ENCODE measurements at regions not wholly inside any gene's neighbourhood (a gene's known extent, or its start where the extent isn't known, plus 50 kb on each side); places are given as distances from the start of the nearest gene placed in this dataset.

DNA sequence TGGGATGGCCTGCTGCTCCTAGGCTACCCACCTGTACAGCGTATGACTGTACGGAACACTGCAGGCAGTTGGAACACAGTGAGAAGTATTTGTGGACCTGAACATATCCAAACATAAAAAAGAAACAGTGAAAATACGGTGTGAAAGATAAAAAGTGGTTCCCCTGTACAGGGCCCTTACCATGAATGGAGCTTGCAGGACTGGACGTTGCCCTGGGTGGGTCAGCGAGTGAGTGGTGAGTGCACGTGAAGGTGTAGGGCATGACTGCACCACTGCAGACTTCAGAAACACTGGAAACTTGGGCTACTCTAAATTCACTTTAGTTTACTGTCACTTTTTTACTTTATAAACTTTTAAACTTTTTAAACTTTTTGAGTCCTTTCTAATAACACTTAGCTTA, 71.2 kb upstream of the SLC6A6 start:
- DNase-seq = no peak
- Histone ChIP-seq H3K4me1 (ENCODE audit: control extremely low read depth in 1 of 4, control insufficient read depth in 4 of 4, insufficient read depth in 4 of 4, low read length in 3 of 4) (peaks cover 0 to 13% (median 5%) of the 10 kb centered on the region in 4 experiments), H3K27ac (ENCODE audit: insufficient read depth in 1 of 2, low read depth in 1 of 2, low read length in 2 of 2, poor library complexity in 1 of 2, severe bottlenecking in 2 of 2) (no peak overlapping the region), H3K27me3 (replicated peaks in 2 of 5; ENCODE audit: control insufficient read depth in 4 of 5, insufficient read depth in 5 of 5, low read length in 4 of 5) (no peaks in the 10 kb centered on the region), H3K36me3 (ENCODE audit: control insufficient read depth in 4 of 4, insufficient read depth in 4 of 4, low read length in 3 of 4) (no peaks in the 10 kb centered on the region), H3K4me3 (ENCODE audit: control insufficient read depth in 1 of 7, extremely low read depth in 1 of 7, insufficient read depth in 4 of 7, low read depth in 2 of 7, low read length in 6 of 7) (no peak overlapping the region), H3K9me3 (ENCODE audit: control extremely low read depth in 1 of 5, control insufficient read depth in 4 of 5, insufficient read depth in 2 of 5, low read depth in 1 of 5, low read length in 4 of 5) (no peaks in the 10 kb centered on the region)
- 100% methylated on average over 4 of the region's 6 CpGs for WGBS (ENCODE audit: insufficient coverage)
- ChIA-PET CTCF (interaction anchor here (1.2 kb wide), 1 partner anchor 127 kb away, joined by 3 read pairs; no protein-coding TSS in a partner anchor), POLR2A (no interaction called here)

DNA sequence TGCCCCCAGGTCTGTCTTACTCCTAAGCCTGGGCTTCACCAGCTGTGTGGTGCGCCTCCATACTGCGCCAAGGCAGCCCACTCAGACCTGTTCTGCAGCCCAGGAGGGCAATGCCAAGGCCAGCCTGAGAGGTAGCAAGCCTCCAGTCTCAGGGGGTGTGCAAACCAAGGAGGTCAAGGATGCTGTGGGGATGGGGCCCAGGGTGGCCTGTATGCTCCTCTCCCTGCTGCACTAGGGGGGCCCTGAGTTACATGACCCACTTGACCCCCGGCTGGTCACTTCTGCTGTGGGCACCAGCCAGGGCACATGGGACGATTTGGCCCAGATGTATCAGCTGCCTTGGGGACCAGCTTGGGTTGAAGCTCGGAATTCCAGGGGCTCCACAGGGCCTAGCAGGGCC, 70.0 kb upstream of the SLC6A6 start:
- DNase-seq = no peak
- no peak overlapping the region for H3K27ac ChIP-seq (ENCODE audit: insufficient read depth in 1 of 2, low read depth in 1 of 2, low read length in 2 of 2, poor library complexity in 1 of 2, severe bottlenecking in 2 of 2)
- no peaks in the 10 kb centered on the region for H3K9me3 ChIP-seq (ENCODE audit: control extremely low read depth in 1 of 5, control insufficient read depth in 4 of 5, insufficient read depth in 2 of 5, low read depth in 1 of 5, low read length in 4 of 5)
- ChIA-PET POLR2A (interaction anchor here (0.6 kb wide), 1 partner anchor 122 kb away, joined by 3 read pairs; no protein-coding TSS in a partner anchor), CTCF (interaction anchor here (1.0 kb wide), 1 partner anchor 23 kb away, joined by 3 read pairs; no protein-coding TSS in a partner anchor)
- no peaks in the 10 kb centered on the region for H3K27me3 ChIP-seq (replicated peaks in 2 of 5; ENCODE audit: control insufficient read depth in 4 of 5, insufficient read depth in 5 of 5, low read length in 4 of 5)
- WGBS (ENCODE audit: insufficient coverage) = 92% methylated on average over 5 of the region's 5 CpGs
- no peak overlapping the region for H3K4me3 ChIP-seq (ENCODE audit: control insufficient read depth in 1 of 7, extremely low read depth in 1 of 7, insufficient read depth in 4 of 7, low read depth in 2 of 7, low read length in 6 of 7)
- H3K36me3 ChIP-seq (ENCODE audit: control insufficient read depth in 4 of 4, insufficient read depth in 4 of 4, low read length in 3 of 4) = no peaks in the 10 kb centered on the region
- H3K4me1 ChIP-seq (ENCODE audit: control extremely low read depth in 1 of 4, control insufficient read depth in 4 of 4, insufficient read depth in 4 of 4, low read length in 3 of 4) = peaks cover 0 to 19% (median 13%) of the 10 kb centered on the region in 4 experiments

DNA sequence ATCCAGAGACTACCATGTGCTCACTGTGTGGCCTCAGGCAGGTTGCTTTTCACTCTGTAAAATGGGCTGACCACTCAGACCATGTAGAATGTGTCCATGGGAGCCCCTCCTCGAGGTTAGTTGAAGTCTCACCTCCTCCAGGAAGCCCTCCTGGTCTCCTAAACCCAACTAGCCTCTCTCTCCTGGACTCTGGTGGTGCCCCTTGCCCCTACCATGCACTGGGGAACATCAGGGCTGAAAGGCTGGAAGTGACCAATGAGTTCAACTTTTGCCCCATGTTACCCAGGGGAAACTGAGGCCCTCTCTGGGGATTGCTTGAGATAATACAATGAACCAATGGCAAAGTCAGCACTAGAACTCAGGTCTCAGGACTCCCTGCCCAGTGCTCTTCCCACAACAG, 69.2 kb upstream of the SLC6A6 start:
- peaks cover 0 to 19% (median 13%) of the 10 kb centered on the region in 4 experiments for H3K4me1 ChIP-seq (ENCODE audit: control extremely low read depth in 1 of 4, control insufficient read depth in 4 of 4, insufficient read depth in 4 of 4, low read length in 3 of 4)
- POLR2A ChIA-PET = no interaction called here
- no peaks in the 10 kb centered on the region for H3K36me3 ChIP-seq (ENCODE audit: control insufficient read depth in 4 of 4, insufficient read depth in 4 of 4, low read length in 3 of 4)
- no peak for DNase-seq
- H3K9me3 ChIP-seq (ENCODE audit: control extremely low read depth in 1 of 5, control insufficient read depth in 4 of 5, insufficient read depth in 2 of 5, low read depth in 1 of 5, low read length in 4 of 5) = no peaks in the 10 kb centered on the region
- no peak overlapping the region for H3K27ac ChIP-seq (ENCODE audit: insufficient read depth in 1 of 2, low read depth in 1 of 2, low read length in 2 of 2, poor library complexity in 1 of 2, severe bottlenecking in 2 of 2)
- CTCF ChIA-PET = no interaction called here
- WGBS (ENCODE audit: insufficient coverage) = 75% methylated on average over 1 of the region's 1 CpG
- no peaks in the 10 kb centered on the region for H3K27me3 ChIP-seq (replicated peaks in 2 of 5; ENCODE audit: control insufficient read depth in 4 of 5, insufficient read depth in 5 of 5, low read length in 4 of 5)
- no peak overlapping the region for H3K4me3 ChIP-seq (ENCODE audit: control insufficient read depth in 1 of 7, extremely low read depth in 1 of 7, insufficient read depth in 4 of 7, low read depth in 2 of 7, low read length in 6 of 7)

DNA sequence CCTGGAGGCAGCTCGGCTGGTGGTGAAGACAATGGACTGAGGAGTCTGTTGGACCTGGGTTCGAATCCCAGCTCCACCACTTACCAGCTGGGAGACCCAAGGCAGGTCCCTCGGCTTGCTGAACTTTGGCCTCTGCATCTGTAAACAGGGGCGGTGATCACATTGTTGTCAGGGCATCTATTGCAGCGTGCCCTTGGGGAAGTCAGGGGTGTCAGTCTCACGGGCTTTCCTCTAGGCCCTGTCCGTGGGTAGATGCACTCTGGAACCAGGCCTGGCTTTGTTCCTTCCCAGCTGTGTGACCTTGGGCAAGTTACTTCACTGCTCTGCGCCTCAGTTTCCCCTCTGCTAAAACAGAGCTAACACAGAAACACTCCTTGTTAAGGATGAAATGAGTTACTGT, 68.8 kb upstream of the SLC6A6 start:
- Histone ChIP-seq H3K36me3 (ENCODE audit: control insufficient read depth in 4 of 4, insufficient read depth in 4 of 4, low read length in 3 of 4) (no peaks in the 10 kb centered on the region), H3K4me1 (ENCODE audit: control extremely low read depth in 1 of 4, control insufficient read depth in 4 of 4, insufficient read depth in 4 of 4, low read length in 3 of 4) (peaks cover 0 to 19% (median 13%) of the 10 kb centered on the region in 4 experiments), H3K27me3 (replicated peaks in 2 of 5; ENCODE audit: control insufficient read depth in 4 of 5, insufficient read depth in 5 of 5, low read length in 4 of 5) (no peaks in the 10 kb centered on the region), H3K9me3 (ENCODE audit: control extremely low read depth in 1 of 5, control insufficient read depth in 4 of 5, insufficient read depth in 2 of 5, low read depth in 1 of 5, low read length in 4 of 5) (no peaks in the 10 kb centered on the region), H3K4me3 (ENCODE audit: control insufficient read depth in 1 of 7, extremely low read depth in 1 of 7, insufficient read depth in 4 of 7, low read depth in 2 of 7, low read length in 6 of 7) (no peak overlapping the region), H3K27ac (ENCODE audit: insufficient read depth in 1 of 2, low read depth in 1 of 2, low read length in 2 of 2, poor library complexity in 1 of 2, severe bottlenecking in 2 of 2) (no peak overlapping the region)
- POLR2A ChIA-PET = no interaction called here
- WGBS (ENCODE audit: insufficient coverage) = 96% methylated on average over 7 of the region's 8 CpGs
- CTCF ChIA-PET = interaction anchor here (1.0 to 1.2 kb wide), 2 partner anchors 9 to 40 kb away, joined by 3 to 4 read pairs; no protein-coding TSS in a partner anchor
- DNase-seq = no peak

DNA sequence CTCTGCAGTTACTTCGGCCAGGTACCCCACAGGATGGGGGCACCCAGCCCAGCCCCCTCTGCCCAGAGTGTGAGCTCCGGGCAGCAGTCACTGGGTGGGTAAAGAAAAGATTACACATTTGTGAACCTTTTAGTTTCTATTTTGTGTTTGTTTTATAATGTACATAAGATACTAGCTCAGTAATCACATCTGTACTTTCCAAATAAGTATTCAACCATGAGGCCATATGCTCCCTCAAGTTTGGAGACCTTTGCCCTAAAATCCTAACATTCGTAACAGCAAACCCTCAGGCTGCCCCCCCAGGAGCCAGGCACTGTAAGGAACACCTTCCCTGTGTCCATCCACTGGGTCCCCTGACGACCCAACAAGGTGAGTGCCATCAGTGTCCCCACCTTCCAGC, 68.3 kb upstream of the SLC6A6 start:
- Histone ChIP-seq H3K27ac (ENCODE audit: insufficient read depth in 1 of 2, low read depth in 1 of 2, low read length in 2 of 2, poor library complexity in 1 of 2, severe bottlenecking in 2 of 2) (no peak overlapping the region), H3K27me3 (replicated peaks in 2 of 5; ENCODE audit: control insufficient read depth in 4 of 5, insufficient read depth in 5 of 5, low read length in 4 of 5) (no peaks in the 10 kb centered on the region), H3K4me1 (ENCODE audit: control extremely low read depth in 1 of 4, control insufficient read depth in 4 of 4, insufficient read depth in 4 of 4, low read length in 3 of 4) (peaks cover 0 to 18% (median 13%) of the 10 kb centered on the region in 4 experiments), H3K4me3 (ENCODE audit: control insufficient read depth in 1 of 7, extremely low read depth in 1 of 7, insufficient read depth in 4 of 7, low read depth in 2 of 7, low read length in 6 of 7) (no peak overlapping the region), H3K36me3 (ENCODE audit: control insufficient read depth in 4 of 4, insufficient read depth in 4 of 4, low read length in 3 of 4) (no peaks in the 10 kb centered on the region), H3K9me3 (ENCODE audit: control extremely low read depth in 1 of 5, control insufficient read depth in 4 of 5, insufficient read depth in 2 of 5, low read depth in 1 of 5, low read length in 4 of 5) (no peaks in the 10 kb centered on the region)
- ChIA-PET CTCF (interaction anchor here (0.7 to 1.2 kb wide), 4 partner anchors 9 to 40 kb away, joined by 3 to 4 read pairs (median 3); no protein-coding TSS in a partner anchor), POLR2A (no interaction called here)
- DNase-seq = no peak
- 100% methylated on average over 2 of the region's 4 CpGs for WGBS (ENCODE audit: insufficient coverage)

DNA sequence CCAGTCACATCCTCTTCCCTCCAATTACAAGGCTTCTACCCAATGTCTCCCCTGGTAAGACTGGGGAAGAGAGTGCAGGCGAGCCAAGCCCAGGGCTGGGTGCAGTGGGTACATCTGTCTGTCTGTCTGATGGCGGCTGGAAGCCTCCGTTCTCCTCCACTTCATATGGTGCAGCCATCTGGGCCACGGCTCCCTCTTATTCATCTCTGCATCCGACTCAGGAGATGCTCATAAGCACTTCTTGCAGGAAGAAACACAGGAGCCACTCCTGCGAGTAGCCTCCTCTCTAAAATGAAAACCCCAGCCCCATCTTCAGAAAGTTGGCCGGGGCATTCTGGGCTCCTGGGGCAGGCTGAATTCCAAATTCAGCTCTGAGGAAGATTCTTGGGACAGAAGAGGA, 67.5 kb upstream of the SLC6A6 start:
- CTCF ChIA-PET = interaction anchor here (1.2 kb wide), 2 partner anchors 10 to 16 kb away, joined by 3 to 4 read pairs; no protein-coding TSS in a partner anchor
- no peaks in the 10 kb centered on the region for H3K36me3 ChIP-seq (ENCODE audit: control insufficient read depth in 4 of 4, insufficient read depth in 4 of 4, low read length in 3 of 4)
- H3K27ac ChIP-seq (ENCODE audit: insufficient read depth in 1 of 2, low read depth in 1 of 2, low read length in 2 of 2, poor library complexity in 1 of 2, severe bottlenecking in 2 of 2) = no peak overlapping the region

DNA sequence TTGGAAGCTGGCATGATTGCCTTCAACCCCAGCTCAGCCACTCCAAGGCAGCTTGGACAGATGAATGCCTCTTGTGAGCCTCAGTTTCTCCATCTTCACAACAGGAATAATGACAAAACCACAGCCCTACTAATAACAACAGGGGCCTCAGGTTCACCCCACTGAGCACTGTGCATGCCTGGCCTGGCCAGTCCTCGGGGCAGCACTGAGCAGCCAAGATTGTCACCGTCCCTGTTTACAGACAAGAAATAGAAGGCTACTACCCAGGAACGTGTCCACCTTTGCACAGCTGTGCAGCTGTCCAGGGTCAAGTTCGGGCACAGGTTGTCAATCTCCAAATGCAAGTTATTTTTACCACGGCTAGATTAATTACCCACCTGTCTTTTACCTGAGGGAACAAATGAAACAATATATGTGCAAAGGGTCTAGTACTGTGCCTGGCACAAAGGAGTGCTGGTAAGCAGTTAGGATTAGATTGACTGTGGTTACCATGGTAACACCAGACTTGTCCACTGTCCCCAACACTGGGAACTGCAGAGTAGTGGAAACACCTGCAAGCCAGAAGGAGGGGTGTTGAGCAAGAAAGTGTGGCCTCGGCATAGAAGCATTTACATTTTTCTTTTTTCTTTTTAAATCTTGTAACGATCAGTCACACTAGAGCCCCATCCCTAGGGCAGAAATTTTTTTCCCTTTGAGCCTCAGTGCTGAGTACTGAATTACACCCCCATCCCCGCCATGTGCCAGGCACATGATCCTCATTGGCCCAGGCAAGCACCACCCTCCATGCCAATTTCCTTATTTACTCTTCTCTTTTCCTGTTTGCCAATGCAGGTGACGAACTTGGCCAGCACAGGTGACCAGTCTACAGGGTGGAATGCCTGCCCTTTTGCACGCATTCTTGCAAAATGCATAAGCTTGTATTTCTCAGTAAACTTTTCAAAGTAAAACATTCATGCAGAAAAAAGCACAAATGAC, 66.3 kb upstream of the SLC6A6 start:
- Histone ChIP-seq H3K9me3 (ENCODE audit: control extremely low read depth in 1 of 5, control insufficient read depth in 4 of 5, insufficient read depth in 2 of 5, low read depth in 1 of 5, low read length in 4 of 5) (no peaks in the 10 kb centered on the region), H3K27me3 (replicated peaks in 2 of 5; ENCODE audit: control insufficient read depth in 4 of 5, insufficient read depth in 5 of 5, low read length in 4 of 5) (no peaks in the 10 kb centered on the region), H3K27ac (ENCODE audit: insufficient read depth in 1 of 2, low read depth in 1 of 2, low read length in 2 of 2, poor library complexity in 1 of 2, severe bottlenecking in 2 of 2) (no peak overlapping the region), H3K4me1 (ENCODE audit: control extremely low read depth in 1 of 4, control insufficient read depth in 4 of 4, insufficient read depth in 4 of 4, low read length in 3 of 4) (peaks cover 0 to 12% (median 9%) of the 10 kb centered on the region in 4 experiments), H3K36me3 (ENCODE audit: control insufficient read depth in 4 of 4, insufficient read depth in 4 of 4, low read length in 3 of 4) (no peaks in the 10 kb centered on the region), H3K4me3 (ENCODE audit: control insufficient read depth in 1 of 7, extremely low read depth in 1 of 7, insufficient read depth in 4 of 7, low read depth in 2 of 7, low read length in 6 of 7) (no peak overlapping the region)
- WGBS (ENCODE audit: insufficient coverage) = 77% methylated on average over 8 of the region's 10 CpGs
- DNase-seq = peak; percentile 39 to 72 (median 61)
- POLR2A ChIA-PET = interaction anchor here (1.0 kb wide), 1 partner anchor 13 kb away, joined by 3 read pairs; no protein-coding TSS in a partner anchor
- CTCF ChIA-PET = interaction anchor here (1.1 kb wide), 1 partner anchor 11 kb away, joined by 3 read pairs; no protein-coding TSS in a partner anchor

More for the DNA sequence above, 67.5 kb upstream of the SLC6A6 start:
- H3K27me3 ChIP-seq (replicated peaks in 2 of 5; ENCODE audit: control insufficient read depth in 4 of 5, insufficient read depth in 5 of 5, low read length in 4 of 5) = no peaks in the 10 kb centered on the region
- no peak for DNase-seq
- no peak overlapping the region for H3K4me3 ChIP-seq (ENCODE audit: control insufficient read depth in 1 of 7, extremely low read depth in 1 of 7, insufficient read depth in 4 of 7, low read depth in 2 of 7, low read length in 6 of 7)
- peaks cover 0 to 13% (median 9%) of the 10 kb centered on the region in 4 experiments for H3K4me1 ChIP-seq (ENCODE audit: control extremely low read depth in 1 of 4, control insufficient read depth in 4 of 4, insufficient read depth in 4 of 4, low read length in 3 of 4)
- H3K9me3 ChIP-seq (ENCODE audit: control extremely low read depth in 1 of 5, control insufficient read depth in 4 of 5, insufficient read depth in 2 of 5, low read depth in 1 of 5, low read length in 4 of 5) = no peaks in the 10 kb centered on the region
- POLR2A ChIA-PET = no interaction called here
- WGBS (ENCODE audit: insufficient coverage) = 95% methylated on average over 6 of the region's 7 CpGs

Measured in common myeloid progenitor, CD34-positive (primary cell).